HG02885 (cell line): ENCODE measurements at regions not wholly inside any gene's neighbourhood (a gene's known extent, or its start where the extent isn't known, plus 50 kb on each side); places are given as distances from the start of the nearest gene placed in this dataset.

ENCODE experiments used
- ATAC-seq: cut with Tn5 transposase; IDR thresholded peaks from one replicate; pipeline ENCODE4 v1.9.1; 2021; ENCODE audit warnings: mild to moderate bottlenecking; ENCODE audit not compliant: unreplicated experiment, poor library complexity

GRCh38 chr5:100479079-100479688 is 56.0 kb upstream of the FAM174A start:
- peak; percentile 84 for ATAC-seq

DNA sequence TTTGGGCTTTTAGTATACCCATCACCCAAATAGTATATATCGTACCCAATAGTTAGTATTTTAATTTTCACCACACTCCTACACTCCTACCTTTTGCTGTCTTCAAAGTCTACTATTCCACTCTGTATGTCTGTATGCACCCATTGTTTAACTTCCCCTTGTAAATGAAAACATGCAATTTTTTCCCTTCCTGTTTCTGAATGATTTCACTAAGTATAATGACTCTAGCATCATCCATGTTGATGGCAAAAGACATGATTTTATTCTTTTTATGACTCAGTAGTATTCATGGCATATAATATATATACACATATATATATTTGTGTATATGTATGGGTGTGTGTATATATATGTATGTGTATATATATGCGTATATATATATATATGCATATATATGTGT is 63.1 kb upstream of the FAM174A start:
- ATAC-seq = no peak

DNA sequence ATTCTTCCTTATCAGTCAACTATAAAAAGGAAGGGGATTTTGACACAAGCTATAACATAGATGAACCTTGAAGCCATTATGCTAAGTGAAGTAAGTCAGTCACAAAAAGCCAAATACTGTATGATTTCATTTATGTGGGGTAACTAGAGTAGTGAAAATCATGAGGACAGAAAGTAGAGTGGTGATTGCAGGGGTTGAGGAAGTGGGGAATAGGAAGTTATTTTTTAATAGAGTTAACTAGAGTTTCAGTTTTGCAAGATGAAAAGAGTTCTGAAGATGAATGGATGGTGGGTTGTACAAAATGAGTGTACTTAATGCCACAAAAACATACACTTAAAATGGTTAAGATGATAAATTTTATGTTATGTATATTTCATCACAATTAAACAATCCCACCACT is 65.4 kb upstream of the FAM174A start:
- ATAC-seq = peak; percentile 88

DNA sequence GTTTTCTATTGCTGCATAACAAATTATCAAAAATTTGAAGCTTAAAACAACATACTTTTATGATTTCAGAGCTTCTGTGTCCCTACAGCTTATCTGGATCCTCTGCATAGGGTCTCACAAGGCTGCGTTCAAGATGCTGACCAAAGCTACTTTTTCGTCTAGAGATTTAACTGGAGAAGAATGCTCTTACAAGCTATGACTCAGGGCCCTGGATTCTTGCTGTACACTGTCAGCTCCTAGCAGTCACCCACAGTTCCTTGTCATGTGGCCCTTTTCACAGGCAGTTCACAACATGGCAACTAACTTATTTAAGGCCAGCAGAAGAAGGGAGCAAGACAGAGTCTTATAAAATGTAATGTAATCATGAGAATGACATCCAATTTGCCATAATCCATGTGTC is 70.8 kb upstream of the FAM174A start:
- no peak for ATAC-seq

DNA sequence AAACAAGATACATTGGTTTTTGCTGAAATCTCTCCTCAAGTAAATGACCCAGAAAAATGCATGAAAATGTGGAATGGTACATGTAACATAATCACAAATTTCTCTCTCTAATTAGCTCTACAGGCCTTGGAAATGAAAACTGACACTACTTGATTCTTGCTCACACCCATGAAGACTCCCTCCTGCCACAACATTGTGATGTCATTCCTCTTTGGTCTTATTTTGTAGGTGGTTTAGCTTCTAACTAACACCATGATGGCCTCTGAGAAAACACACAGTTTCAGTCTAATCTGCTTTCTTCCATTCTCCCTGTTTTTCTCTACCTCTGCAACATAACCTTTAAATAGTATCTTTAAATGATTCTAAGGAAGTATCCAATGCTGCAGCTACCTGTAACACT is 78.6 kb upstream of the FAM174A start:
- ATAC-seq = no peak

GRCh38 chr5:100452126-100452525 is 83.0 kb upstream of the FAM174A start:
- ATAC-seq = no peak

GRCh38 chr5:100448111-100448528 is 87.1 kb upstream of the FAM174A start:
- ATAC-seq = no peak

DNA sequence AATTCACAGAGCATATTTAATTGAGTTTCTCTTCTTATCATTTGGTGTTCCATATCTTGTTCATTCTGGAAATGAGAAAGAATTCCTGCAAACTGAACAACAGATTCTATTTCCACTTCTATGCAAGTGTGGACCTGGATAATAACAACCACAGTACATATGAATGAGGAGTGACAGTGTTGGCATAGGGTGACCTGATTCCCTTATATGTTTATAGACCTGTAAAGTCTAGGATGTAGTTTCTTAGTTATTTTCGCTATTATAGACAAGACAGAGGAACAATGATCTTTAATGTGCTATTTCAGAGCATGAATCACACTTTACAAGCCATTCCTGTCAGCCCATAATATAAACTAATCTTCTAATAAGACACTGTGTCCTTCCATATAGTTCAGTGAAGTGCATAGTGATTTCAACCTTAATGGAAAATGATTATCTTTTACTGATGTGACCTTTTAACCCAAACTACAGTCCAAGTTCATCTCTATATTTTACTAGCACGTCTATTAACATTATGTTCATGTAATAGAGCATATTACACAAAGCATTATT is 88.2 kb upstream of the FAM174A start:
- ATAC-seq = no peak

- ATAC-seq = no peak
These were observed 90.2 kb upstream of the FAM174A start for GRCh38 chr5:100444961-100445360.

DNA sequence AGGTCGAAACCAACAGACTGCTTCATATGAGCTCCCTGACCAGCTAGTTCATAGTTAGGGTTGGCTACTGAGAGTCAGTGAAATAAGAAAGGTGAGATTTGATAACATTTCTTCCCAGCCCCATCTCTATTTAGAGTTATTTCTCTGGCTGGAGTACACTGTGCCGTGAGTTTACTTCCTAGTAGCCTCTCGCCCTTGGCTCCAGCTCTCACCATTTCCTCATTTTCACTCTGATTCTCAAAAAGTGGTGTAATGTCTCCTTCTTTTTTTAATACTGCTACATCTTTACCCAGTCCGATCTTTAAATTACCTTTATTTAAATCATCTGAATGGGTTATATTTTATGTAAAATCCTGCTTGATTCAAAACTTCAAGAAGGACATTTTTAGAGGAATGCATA is 100.4 kb upstream of the FAM174A start:
- no peak for ATAC-seq

GRCh38 chr5:100432741-100433140 is 102.4 kb upstream of the FAM174A start:
- ATAC-seq = no peak

GRCh38 chr5:100430268-100431195 is 104.6 kb upstream of the FAM174A start:
- ATAC-seq = peak; percentile 97

- ATAC-seq = no peak
These were observed 110.4 kb upstream of the FAM174A start for GRCh38 chr5:100424787-100425186.

- ATAC-seq = no peak
These were observed 111.2 kb upstream of the FAM174A start for GRCh38 chr5:100424017-100424416.

GRCh38 chr5:100423330-100423729 is 111.8 kb upstream of the FAM174A start:
- no peak for ATAC-seq

DNA sequence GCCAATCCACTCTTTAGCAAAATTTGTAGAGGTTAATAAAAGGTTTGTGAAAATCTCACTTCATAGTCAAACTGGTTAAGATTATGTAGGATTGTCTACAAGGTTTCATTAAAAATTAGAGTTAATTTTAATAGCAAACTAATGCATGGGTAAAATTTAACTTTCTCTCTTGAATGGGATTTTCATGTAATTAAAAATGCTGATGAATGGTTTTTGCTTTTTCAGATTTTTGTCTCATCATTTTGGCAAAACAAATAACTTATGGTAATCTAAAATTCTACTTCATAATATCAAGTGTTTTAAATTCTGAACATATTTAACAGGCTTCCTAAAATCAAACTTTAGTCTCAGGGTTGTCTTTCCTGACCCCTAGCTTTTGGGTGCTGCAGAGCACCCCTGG is 113.8 kb upstream of the FAM174A start:
- ATAC-seq = no peak

- no peak for ATAC-seq
These were observed 116.9 kb upstream of the FAM174A start for GRCh38 chr5:100418231-100418630.

GRCh38 chr5:100409660-100410151 is 125.5 kb upstream of the FAM174A start:
- ATAC-seq = no peak

GRCh38 chr5:100407053-100407452 is 128.1 kb upstream of the FAM174A start:
- no peak for ATAC-seq

DNA sequence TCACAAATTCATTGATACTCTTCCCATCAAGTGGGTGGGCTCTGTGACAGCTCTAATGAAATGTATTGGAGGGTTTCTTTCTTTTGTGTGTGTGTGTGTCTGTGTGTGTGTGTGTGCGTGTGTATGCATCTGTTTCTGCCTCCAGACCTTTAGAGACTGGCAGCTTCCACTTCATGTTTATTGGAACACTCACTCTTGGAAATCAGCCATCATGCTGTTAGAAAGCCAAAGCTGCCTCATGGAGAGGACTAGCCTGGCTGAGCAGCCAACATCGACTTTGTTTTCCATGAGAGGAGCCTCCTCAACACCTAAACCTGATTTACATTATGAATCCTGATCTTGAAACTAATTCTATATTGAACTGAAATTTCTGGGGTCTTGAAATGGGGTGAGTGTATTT is 128.5 kb upstream of the FAM174A start:
- no peak for ATAC-seq

DNA sequence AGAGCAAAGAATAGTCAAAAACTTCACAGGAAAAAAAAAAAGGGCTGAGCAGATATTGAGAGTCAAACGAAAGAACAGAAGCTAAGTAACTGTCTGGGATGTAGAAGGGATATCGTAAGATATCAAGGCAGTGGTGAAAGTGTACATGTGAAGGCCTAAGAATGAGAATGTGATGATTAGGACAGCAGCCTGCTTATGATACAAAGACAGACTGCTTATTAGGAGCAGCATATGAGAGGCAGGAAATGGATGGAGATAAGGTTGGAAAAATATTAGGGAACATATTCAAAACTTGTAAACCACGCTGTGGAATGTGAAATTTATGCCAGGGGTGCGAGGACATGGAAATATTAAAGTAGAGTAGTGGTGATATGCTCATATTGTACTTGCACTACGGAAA is 133.1 kb upstream of the FAM174A start:
- no peak for ATAC-seq
